ENCODE measurements at regions not wholly inside any gene's neighbourhood (a gene's known extent, or its start where the extent isn't known, plus 50 kb on each side); places are given as distances from the start of the nearest gene placed in this dataset.

DNA sequence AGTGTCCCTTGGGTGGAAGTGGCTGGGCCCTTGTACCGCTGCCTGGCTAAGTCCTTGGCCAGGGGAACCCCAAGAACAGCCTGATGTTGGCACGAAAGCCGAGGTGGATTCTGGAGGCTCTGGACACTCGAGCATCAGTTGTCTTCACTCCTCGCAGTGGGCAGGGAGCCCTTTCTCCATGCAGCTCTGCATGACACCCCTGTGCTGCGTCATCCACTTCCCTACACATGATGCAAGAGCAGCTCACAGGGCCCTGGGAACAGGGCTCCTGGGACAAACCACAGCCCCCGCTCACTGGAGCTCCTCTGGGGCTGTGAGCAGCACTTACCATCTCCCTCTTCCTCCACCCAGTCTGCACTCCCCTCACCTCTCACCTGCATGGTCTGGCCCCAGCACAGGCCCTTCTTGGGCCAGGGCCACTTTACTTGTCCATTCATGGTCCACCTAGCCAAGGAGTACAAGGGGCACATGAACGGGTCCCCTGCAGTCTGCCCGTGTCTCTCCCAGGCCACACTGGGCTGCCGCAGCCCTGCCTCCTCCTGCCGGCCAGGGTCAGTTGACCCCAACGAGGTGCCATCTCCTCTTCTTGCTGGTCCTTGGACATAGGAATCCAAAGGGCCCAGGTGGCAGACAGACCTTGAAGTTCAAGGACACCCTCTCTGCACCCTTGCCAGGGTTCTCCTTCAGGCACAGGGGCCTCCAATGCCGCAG, 66.5 kb downstream of the IGF2 start:
- Histone ChIP-seq H3K9me2 (replicated peaks; ENCODE audit: insufficient read depth, low read length) (no peaks in the 10 kb centered on the region), H3K4me1 (ENCODE audit: low read length) (no peaks in the 10 kb centered on the region), H3K27me3 (replicated peaks; ENCODE audit: insufficient read depth, low read length) (peaks cover 100% of the 10 kb centered on the region), H3K4me2 (ENCODE audit: low read depth, low read length) (no peak overlapping the region), H3F3A (ENCODE audit: insufficient read depth, low read length) (no peaks in the 10 kb centered on the region), H4K20me1 (ENCODE audit: insufficient read depth, low read length) (no peaks in the 10 kb centered on the region), H3K9me3 (replicated peaks; ENCODE audit: insufficient read depth, low read length) (no peaks in the 10 kb centered on the region), H2AFZ (ENCODE audit: low read length) (no peak overlapping the region), H3K9ac (ENCODE audit: low read length) (no peak overlapping the region), H3K36me3 (replicated peaks; ENCODE audit: insufficient read depth, low read length) (no peaks in the 10 kb centered on the region), H3K4me3 (ENCODE audit: low read length) (no peak overlapping the region), H3K27ac (ENCODE audit: low read length) (no peak overlapping the region), H3K79me2 (ENCODE audit: low read length) (no peaks in the 10 kb centered on the region)
- TF ChIP-seq EZH2phosphoT487 (IDR thresholded peaks at IDR 0.05; ENCODE audit: low read length) (no peak), EZH2 (optimal IDR thresholded peaks at IDR 0.05; ENCODE audit: low read depth, low read length) (no peak)
- TF ChIP-seq, protein P1, sequence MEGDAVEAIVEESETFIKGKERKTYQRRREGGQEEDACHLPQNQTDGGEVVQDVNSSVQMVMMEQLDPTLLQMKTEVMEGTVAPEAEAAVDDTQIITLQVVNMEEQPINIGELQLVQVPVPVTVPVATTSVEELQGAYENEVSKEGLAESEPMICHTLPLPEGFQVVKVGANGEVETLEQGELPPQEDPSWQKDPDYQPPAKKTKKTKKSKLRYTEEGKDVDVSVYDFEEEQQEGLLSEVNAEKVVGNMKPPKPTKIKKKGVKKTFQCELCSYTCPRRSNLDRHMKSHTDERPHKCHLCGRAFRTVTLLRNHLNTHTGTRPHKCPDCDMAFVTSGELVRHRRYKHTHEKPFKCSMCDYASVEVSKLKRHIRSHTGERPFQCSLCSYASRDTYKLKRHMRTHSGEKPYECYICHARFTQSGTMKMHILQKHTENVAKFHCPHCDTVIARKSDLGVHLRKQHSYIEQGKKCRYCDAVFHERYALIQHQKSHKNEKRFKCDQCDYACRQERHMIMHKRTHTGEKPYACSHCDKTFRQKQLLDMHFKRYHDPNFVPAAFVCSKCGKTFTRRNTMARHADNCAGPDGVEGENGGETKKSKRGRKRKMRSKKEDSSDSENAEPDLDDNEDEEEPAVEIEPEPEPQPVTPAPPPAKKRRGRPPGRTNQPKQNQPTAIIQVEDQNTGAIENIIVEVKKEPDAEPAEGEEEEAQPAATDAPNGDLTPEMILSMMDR (IDR thresholded peaks at IDR 0.05; ENCODE audit: low read length): no peak
- DNase-seq: no peak

DNA sequence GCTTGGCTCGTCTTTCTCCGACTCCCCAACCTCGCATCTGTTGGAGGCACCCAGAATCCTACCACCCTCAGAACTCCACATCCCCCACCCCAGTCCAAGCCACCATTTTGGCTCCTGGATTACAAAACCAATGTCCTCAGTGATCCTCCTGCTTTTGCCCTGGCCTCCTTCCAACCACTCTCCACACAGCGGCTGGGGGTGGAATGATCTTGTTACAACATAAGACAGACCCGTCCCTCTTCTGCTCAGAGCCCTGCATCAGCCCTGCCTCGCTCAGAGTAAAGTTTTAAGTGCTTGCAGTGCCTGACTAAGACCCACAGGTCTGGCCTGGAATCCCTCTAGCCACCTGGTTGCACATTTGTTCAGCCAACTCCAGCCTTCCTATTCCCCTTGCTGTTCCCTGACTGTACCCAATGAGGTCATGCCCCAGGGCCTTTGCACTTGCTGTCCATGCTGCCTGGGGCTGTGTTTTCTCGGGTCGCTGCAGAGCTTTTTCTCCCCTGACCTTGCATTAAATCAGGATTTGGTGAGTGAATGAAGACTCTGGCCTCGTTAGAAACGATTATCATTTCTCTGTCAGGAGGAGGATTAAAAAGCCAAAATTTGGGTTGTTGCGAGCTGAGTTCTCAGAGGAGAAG, 67.3 kb downstream of the IGF2 start:
- no peaks in the 10 kb centered on the region for H3K9me2 ChIP-seq (replicated peaks; ENCODE audit: insufficient read depth, low read length)
- TF ChIP-seq EZH2phosphoT487 (IDR thresholded peaks at IDR 0.05; ENCODE audit: low read length): no peak
- TF ChIP-seq, protein P1 (IDR thresholded peaks at IDR 0.05; ENCODE audit: low read length): no peak
- no peak for TF ChIP-seq EZH2 (optimal IDR thresholded peaks at IDR 0.05; ENCODE audit: low read depth, low read length)
- H3K27me3 ChIP-seq (replicated peaks; ENCODE audit: insufficient read depth, low read length): peaks cover 100% of the 10 kb centered on the region

More for the DNA sequence above, 67.3 kb downstream of the IGF2 start:
- Histone ChIP-seq H3K9me3 (replicated peaks; ENCODE audit: insufficient read depth, low read length) (no peaks in the 10 kb centered on the region), H3K79me2 (ENCODE audit: low read length) (no peaks in the 10 kb centered on the region), H3K27ac (ENCODE audit: low read length) (no peak overlapping the region), H3F3A (ENCODE audit: insufficient read depth, low read length) (no peaks in the 10 kb centered on the region), H3K4me2 (ENCODE audit: low read depth, low read length) (no peak overlapping the region), H2AFZ (ENCODE audit: low read length) (no peak overlapping the region), H3K4me1 (ENCODE audit: low read length) (no peaks in the 10 kb centered on the region), H4K20me1 (ENCODE audit: insufficient read depth, low read length) (no peaks in the 10 kb centered on the region), H3K9ac (ENCODE audit: low read length) (no peak overlapping the region), H3K36me3 (replicated peaks; ENCODE audit: insufficient read depth, low read length) (no peaks in the 10 kb centered on the region), H3K4me3 (ENCODE audit: low read length) (no peak overlapping the region)
- no peak for DNase-seq
